Caco-2 (cell line): ENCODE measurements at regions not wholly inside any gene's neighbourhood (a gene's known extent, or its start where the extent isn't known, plus 50 kb on each side); places are given as distances from the start of the nearest gene placed in this dataset.

ENCODE experiments used
- BruUV-seq: library from RNA; stranded (reverse); fragments of 400-500 nt; replicated peaks from 2 replicates; lab custom pipeline; 2021; lab: Mats Ljungman, UMichigan
- CTCF ChIA-PET: fragments of 300-600 bp; sonication (Branson Sonifier 250); formaldehyde crosslinking; loops from one replicate; lab custom pipeline; 2022; ENCODE audit warnings: antibody characterized with exemption; lab: Charles Lee
- POLR2A ChIA-PET: fragments of 300-600 bp; sonication (Branson Sonifier 250); formaldehyde crosslinking; loops from one replicate; lab custom pipeline; 2022; ENCODE audit warnings: antibody characterized with exemption; lab: Charles Lee
- DNase-seq, 2 experiments: peaks; one replicate each; pipeline versions ENCODE4 v3.0.0 to v3.0.0-alpha.2; 2020 to 2022
- H3K27me3 ChIP-seq: replicated peaks from 2 replicates; pipeline ENCODE4 v1.6.0; 2011; ENCODE audit warnings: low read length; ENCODE audit not compliant: control insufficient read depth, insufficient read depth
- H3K36me3 ChIP-seq: 2 replicates; pipeline ENCODE4 v1.5.1; 2011; ENCODE audit warnings: low read length; ENCODE audit not compliant: control insufficient read depth, insufficient read depth
- H3K4me1 ChIP-seq: fragments of 250-450 bp; sonication (Bioruptor Pico); 2 replicates; pipeline ENCODE4 v1.5.1; 2020; ENCODE audit warnings: mild to moderate bottlenecking
- H3K4me3 ChIP-seq: 2 replicates; pipeline ENCODE4 v1.5.1; 2011; ENCODE audit warnings: low read depth, mild to moderate bottlenecking, control low read depth, low read length
- H3K9me3 ChIP-seq: fragments of 250-450 bp; sonication (Bioruptor Pico); 2 replicates; pipeline ENCODE4 v1.5.1; 2020; ENCODE audit warnings: mild to moderate bottlenecking, moderate library complexity
- H3K27ac Mint-ChIP-seq: one replicate; pipeline ENCODE4 v1.8.0; 2022; ENCODE audit warnings: mixed read lengths; ENCODE audit not compliant: unreplicated experiment
- H3K27me3 Mint-ChIP-seq: one replicate; pipeline ENCODE4 v1.8.0; 2022; ENCODE audit warnings: mixed read lengths; ENCODE audit not compliant: insufficient read depth, unreplicated experiment
- H3K36me3 Mint-ChIP-seq: one replicate; pipeline ENCODE4 v1.8.0; 2022; ENCODE audit warnings: mild to moderate bottlenecking, mixed read lengths; ENCODE audit not compliant: insufficient read depth, unreplicated experiment
- H3K4me1 Mint-ChIP-seq: one replicate; pipeline ENCODE4 v1.8.0; 2022; ENCODE audit warnings: low read depth, mixed read lengths; ENCODE audit not compliant: unreplicated experiment
- H3K4me3 Mint-ChIP-seq: one replicate; pipeline ENCODE4 v1.8.0; 2022; ENCODE audit warnings: mild to moderate bottlenecking, moderate library complexity, mixed read lengths; ENCODE audit not compliant: unreplicated experiment
- H3K9me3 Mint-ChIP-seq: one replicate; pipeline ENCODE4 v1.8.0; 2022; ENCODE audit warnings: mixed read lengths; ENCODE audit not compliant: unreplicated experiment
- intact Hi-C: fragments of 100-400 bp; cut with micrococcal nuclease; formaldehyde crosslinking; loops from one replicate; pipeline ENCODE4 v1.10.0; 2022; ENCODE audit not compliant: unreplicated experiment
- TF ChIP-seq, protein P1 (sequence below), 2 experiments: fragments of 200-600 bp in 1 of 2; IDR thresholded peaks; 1 replicate in 1 of 2; 2 replicates in 1 of 2; pipeline versions ENCODE4 v1.5.1 to v1.8.0; 2011 to 2022; ENCODE audit warnings: antibody characterized with exemption in 1 of 2, control low read depth in 1 of 2, inconsistent platforms in 1 of 2, low read depth in 1 of 2, low read length in 1 of 2, mild to moderate bottlenecking in 1 of 2, moderate library complexity in 1 of 2; ENCODE audit not compliant: insufficient read depth in 1 of 2, severe bottlenecking in 1 of 2, unreplicated experiment in 1 of 2

- no peaks in the 10 kb centered on the region for H3K27me3 Mint-ChIP-seq
- H3K27me3 ChIP-seq, result no peaks in the 10 kb centered on the region
- H3K36me3 Mint-ChIP-seq, result no peaks in the 10 kb centered on the region
- H3K4me1 ChIP-seq, result peaks cover 64% of the 10 kb centered on the region
- H3K9me3 ChIP-seq, result no peaks in the 10 kb centered on the region
- TF ChIP-seq, protein P1, sequence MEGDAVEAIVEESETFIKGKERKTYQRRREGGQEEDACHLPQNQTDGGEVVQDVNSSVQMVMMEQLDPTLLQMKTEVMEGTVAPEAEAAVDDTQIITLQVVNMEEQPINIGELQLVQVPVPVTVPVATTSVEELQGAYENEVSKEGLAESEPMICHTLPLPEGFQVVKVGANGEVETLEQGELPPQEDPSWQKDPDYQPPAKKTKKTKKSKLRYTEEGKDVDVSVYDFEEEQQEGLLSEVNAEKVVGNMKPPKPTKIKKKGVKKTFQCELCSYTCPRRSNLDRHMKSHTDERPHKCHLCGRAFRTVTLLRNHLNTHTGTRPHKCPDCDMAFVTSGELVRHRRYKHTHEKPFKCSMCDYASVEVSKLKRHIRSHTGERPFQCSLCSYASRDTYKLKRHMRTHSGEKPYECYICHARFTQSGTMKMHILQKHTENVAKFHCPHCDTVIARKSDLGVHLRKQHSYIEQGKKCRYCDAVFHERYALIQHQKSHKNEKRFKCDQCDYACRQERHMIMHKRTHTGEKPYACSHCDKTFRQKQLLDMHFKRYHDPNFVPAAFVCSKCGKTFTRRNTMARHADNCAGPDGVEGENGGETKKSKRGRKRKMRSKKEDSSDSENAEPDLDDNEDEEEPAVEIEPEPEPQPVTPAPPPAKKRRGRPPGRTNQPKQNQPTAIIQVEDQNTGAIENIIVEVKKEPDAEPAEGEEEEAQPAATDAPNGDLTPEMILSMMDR (IDR thresholded peaks at IDR 0.05; ENCODE audit: insufficient read depth in 1 of 2, low read depth in 1 of 2, low read length in 1 of 2, severe bottlenecking in 1 of 2, unreplicated experiment in 1 of 2), result no peak
- H3K9me3 Mint-ChIP-seq, result no peaks in the 10 kb centered on the region
- H3K4me1 Mint-ChIP-seq, result peaks cover 50% of the 10 kb centered on the region
- intact Hi-C loops, result no loop called here
- H3K4me3 ChIP-seq, result no peak overlapping the region
- no peak overlapping the region for H3K27ac Mint-ChIP-seq
- no peaks in the 10 kb centered on the region for H3K36me3 ChIP-seq
- CTCF ChIA-PET, result no interaction called here
- no peak for DNase-seq
- no TSS peak for BruUV-seq
- no peak overlapping the region for H3K4me3 Mint-ChIP-seq
- POLR2A ChIA-PET, result no interaction called here
Measured at GRCh38 chr2:181785691-181786344, 105.5 kb upstream of the NEUROD1 start.

- no peak overlapping the region for H3K4me3 ChIP-seq
- intact Hi-C loops, result no loop called here
- CTCF ChIA-PET, result no interaction called here
- no peaks in the 10 kb centered on the region for H3K36me3 Mint-ChIP-seq
- H3K36me3 ChIP-seq, result no peaks in the 10 kb centered on the region
- TF ChIP-seq, protein P1 (IDR thresholded peaks at IDR 0.05; ENCODE audit: insufficient read depth in 1 of 2, low read depth in 1 of 2, low read length in 1 of 2, severe bottlenecking in 1 of 2, unreplicated experiment in 1 of 2), result no peak
- peaks cover 65% of the 10 kb centered on the region for H3K4me1 ChIP-seq
- H3K9me3 ChIP-seq, result no peaks in the 10 kb centered on the region
- peaks cover 42% of the 10 kb centered on the region for H3K4me1 Mint-ChIP-seq
- H3K4me3 Mint-ChIP-seq, result no peak overlapping the region
- no peaks in the 10 kb centered on the region for H3K27me3 ChIP-seq
- no peak overlapping the region for H3K27ac Mint-ChIP-seq
- POLR2A ChIA-PET, result no interaction called here
- H3K27me3 Mint-ChIP-seq, result no peaks in the 10 kb centered on the region
- no TSS peak for BruUV-seq
- no peaks in the 10 kb centered on the region for H3K9me3 Mint-ChIP-seq
- no peak for DNase-seq
Measured at GRCh38 chr2:181786371-181787228, 104.9 kb upstream of the ITPRID2 start.

DNA sequence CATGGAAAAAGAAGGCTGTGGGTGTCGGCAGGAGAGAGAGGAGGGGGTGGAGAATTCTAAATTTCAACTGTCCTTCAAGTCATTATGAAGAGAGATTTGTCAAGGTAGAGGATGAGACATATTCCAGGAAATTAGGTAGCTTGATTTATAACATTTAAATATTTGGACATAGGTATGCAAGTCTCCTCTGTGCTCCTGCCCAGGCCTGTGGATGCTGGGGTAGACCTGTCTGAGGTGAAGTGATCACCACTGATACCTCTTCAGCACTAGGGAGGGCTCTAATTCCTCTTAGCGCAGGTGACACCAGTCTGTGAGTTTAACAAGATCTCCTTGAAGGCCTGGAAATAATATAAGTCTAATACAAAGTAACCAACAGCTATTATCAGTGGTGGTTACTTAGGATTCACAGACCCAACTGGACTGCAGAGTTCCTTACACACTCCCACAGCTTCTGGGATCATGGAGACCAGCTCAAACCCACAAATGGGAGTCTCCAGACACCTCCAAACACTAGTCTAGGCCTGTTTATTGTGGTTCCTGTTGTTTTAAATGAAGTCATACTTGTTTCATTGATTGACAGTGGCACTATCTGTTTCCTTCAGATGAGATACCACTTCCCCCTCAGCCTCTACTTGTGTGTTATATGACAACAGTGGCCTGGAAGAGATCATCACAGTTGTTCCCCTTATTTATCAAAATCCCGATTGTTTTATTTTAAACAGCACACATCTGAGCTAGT is 104.1 kb upstream of the ITPRID2 start:
- Mint-ChIP-seq H3K27ac (no peak overlapping the region), H3K4me1 (peaks cover 37% of the 10 kb centered on the region), H3K9me3 (no peaks in the 10 kb centered on the region), H3K27me3 (no peaks in the 10 kb centered on the region), H3K36me3 (no peaks in the 10 kb centered on the region), H3K4me3 (no peak overlapping the region)
- CTCF ChIA-PET, result no interaction called here
- Histone ChIP-seq H3K4me3 (no peak overlapping the region), H3K36me3 (no peaks in the 10 kb centered on the region), H3K4me1 (peaks cover 66% of the 10 kb centered on the region), H3K9me3 (no peaks in the 10 kb centered on the region), H3K27me3 (no peaks in the 10 kb centered on the region)
- BruUV-seq, result no TSS peak
- TF ChIP-seq, protein P1 (IDR thresholded peaks at IDR 0.05; ENCODE audit: insufficient read depth in 1 of 2, low read depth in 1 of 2, low read length in 1 of 2, severe bottlenecking in 1 of 2, unreplicated experiment in 1 of 2), result no peak
- intact Hi-C loops, result no loop called here
- no peak for DNase-seq
- POLR2A ChIA-PET, result no interaction called here
